HL-60 (cell line): ENCODE measurements at regions not wholly inside any gene's neighbourhood (a gene's known extent, or its start where the extent isn't known, plus 50 kb on each side); places are given as distances from the start of the nearest gene placed in this dataset.

ENCODE experiments used
- CTCF ChIP-seq: IDR thresholded peaks from one replicate; pipeline ENCODE4 v1.5.1; 2011; ENCODE audit warnings: low read length, control low read depth, inconsistent platforms; ENCODE audit not compliant: insufficient read depth
- POLR2AphosphoS5 ChIP-seq: IDR thresholded peaks from 2 replicates; pipeline ENCODE4 v1.6.1; 2012; ENCODE audit warnings: low read depth

- TF ChIP-seq CTCF (no peak), POLR2AphosphoS5 (no peak)
These were observed 228.8 kb upstream of the ZNF462 start for GRCh38 chr9:106634183-106634582.
